Right ventricle myocardium superior (tissue), 1 donor: ENCODE measurements at regions not wholly inside any gene's neighbourhood (a gene's known extent, or its start where the extent isn't known, plus 50 kb on each side); places are given as distances from the start of the nearest gene placed in this dataset.
A peak's percentile ranks its signal among the peaks of the same experiment; 100 is the strongest.
"Not testable (repeated sequence)": the region's sequence is repeated elsewhere in the genome, so short reads cannot be mapped to it uniquely, and the experiment has no call there.

Experiments used
- ATAC-seq: fragments of 200-7000 bp; cut with Tn5 transposase; one replicate; pipeline ENCODE4 v1.9.1; 2020; ENCODE audit warnings: mild to moderate bottlenecking; ENCODE audit not compliant: poor library complexity
- DNase-seq: peaks from one replicate; pipeline ENCODE4 v3.0.0-alpha.2; 2020
- intact Hi-C: fragments of 100-400 bp; cut with DNase I; formaldehyde crosslinking; loops from one replicate; pipeline ENCODE4 v1.11.2; 2022
- donor health status: DM: no; HTN: yes; CAD: no; lungs with severe emphysema.

DNA sequence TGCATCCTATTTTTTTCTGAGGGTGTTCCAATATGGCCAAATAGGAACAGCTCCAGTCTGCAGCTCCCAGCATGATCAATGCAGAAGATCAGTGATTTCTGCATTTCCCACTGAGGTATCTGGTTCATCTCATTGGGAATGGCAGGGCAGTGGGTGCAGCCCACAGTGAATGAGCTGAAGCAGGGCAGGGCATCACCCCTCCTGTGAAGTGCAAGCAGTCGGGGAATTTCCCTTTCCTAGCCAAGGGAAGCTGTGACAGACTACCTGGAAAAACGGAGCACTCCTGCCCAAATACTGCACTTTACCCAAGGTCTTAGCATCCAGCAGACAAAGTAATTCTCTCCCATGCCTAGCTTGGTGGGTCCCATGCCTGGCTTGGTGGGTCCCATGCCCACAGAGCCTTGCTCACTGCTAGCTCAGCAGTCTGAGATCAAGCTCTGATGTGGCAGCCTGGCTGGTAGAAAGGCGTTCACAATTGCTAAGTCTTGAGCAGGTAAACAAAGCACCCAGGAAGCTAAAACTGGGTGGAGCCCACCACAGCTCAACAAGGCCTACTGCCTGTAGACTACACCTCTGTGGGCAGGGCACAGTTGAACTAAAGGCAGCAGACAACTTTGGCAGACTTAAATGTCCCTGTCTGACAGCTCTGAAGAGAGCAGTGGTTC, 352.0 kb downstream of the CDY1B start:
- ATAC-seq, intact Hi-C loops, DNase-seq: not testable (repeated sequence)

DNA sequence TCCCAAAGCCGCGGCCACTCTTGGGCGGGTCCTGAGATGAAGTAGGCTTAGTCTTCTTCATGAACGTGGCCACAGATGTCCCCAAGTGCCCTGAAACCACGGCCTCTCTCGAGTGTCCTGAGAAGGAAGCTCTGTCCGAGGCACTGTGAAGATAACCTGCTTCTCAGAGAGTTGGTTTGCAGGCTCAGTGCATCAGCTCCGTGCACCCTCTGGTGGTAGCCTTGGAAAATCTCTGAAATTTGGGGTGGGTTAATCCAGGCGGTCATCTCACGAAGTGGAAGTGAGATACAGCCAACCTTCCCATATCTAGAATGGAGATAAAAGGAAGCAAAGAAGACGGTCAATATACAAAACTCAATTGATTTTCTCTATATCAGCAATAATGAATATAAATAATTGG, 365.9 kb downstream of the CDY1B start:
- intact Hi-C loops, DNase-seq: not testable (repeated sequence)
- peak; percentile 74 for ATAC-seq

DNA sequence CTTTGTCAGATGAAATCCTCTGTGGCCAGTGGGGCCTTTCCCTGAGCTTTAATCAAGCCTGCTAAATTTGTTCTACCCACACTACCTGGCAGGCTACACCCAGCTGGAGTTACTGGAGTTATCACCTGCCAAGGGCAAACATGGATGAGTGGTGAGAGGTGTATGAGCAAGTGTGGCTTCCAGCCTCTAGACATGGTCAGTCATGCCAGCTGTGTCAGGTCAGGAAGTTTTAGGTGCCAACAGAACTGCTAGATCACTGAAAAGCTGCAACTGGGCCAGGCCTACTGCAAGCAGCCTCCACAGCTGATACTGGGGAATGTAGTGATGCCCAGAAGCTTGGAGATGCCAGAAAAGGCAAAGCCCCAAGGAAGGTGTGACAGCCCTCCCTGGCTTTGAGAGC, 378.0 kb downstream of the CDY1B start:
- peak; percentile 97 for ATAC-seq
- DNase-seq, intact Hi-C loops: not testable (repeated sequence)

DNA sequence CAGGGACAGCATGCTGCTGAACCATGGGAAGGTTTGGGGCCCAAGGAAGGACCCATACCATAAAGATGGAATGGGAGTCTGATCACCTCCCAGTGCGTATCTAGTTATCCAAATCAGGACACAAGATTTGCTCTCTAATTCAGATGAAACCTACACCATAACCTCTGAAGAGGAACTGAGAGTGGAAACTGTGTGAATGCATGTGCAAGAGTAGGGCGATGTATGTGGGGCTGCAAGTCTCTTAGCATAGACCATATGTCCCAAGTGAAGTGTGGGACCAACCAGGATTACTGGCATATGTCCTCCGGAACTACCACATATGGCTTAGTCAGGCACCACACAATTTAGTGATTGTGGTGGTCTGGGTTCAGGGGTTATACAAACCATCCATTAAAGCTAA, 403.0 kb downstream of the DAZ2 start:
- intact Hi-C loops, ATAC-seq, DNase-seq: not testable (repeated sequence)

DNA sequence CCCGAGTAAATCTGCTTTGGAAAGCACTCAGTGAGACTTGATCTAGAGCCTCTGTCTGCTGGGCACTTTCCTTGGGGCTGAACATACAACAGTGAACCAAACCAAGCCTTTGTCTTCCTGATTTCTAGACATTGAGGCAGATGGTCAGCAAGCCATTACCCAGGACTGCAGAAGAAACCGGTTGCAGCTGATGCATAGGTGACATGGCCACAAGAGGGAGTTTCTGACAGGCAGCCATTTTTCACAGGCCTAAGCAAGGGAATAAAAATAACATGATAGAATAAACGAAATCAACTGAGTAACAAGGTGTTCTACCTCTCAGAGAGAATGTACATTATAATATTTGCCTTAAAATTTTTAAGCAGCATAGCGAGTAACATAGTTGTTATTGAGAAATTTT, 391.1 kb downstream of the DAZ2 start:
- intact Hi-C loops, DNase-seq: not testable (repeated sequence)
- peak; percentile 62 for ATAC-seq

DNA sequence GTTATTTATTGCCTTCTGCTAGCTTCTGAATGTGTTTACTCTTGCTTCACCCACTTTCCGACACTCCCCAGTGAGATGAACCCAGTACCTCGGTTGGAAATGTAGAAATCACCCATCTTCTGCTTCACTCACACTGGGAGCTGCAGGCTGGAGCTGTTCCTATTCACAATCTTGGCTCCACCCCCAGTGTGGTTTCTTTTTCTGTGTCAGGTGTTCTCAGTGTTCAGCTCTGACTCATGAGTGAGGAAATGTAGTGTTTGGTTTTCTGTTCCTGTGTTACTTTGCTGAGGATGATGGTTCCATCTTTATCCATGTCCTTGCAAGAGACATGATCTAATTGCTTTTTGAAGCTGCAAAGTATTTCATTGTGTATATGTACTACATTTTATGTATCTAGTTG, 377.2 kb downstream of the DAZ2 start:
- DNase-seq, intact Hi-C loops, ATAC-seq: not testable (repeated sequence)

DNA sequence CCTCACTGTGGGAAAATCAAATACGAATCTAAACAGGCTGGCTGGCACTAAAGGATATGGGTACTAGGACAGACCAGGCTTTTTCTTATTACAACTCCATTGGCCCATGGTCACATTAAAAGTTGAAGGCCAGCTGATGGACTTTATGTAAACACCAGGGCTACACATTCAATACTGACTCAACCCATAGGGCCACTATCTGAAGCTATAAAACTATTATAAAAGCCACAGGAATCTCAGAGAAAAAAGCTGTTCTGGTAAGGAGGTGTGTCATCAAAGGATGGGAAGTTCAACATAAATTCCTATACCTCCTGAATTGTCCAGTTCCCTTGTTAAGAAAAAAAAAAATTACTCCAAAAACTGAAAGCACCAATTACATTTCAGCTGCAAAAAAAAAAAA, 370.9 kb downstream of the DAZ2 start:
- ATAC-seq, DNase-seq, intact Hi-C loops: not testable (repeated sequence)

DNA sequence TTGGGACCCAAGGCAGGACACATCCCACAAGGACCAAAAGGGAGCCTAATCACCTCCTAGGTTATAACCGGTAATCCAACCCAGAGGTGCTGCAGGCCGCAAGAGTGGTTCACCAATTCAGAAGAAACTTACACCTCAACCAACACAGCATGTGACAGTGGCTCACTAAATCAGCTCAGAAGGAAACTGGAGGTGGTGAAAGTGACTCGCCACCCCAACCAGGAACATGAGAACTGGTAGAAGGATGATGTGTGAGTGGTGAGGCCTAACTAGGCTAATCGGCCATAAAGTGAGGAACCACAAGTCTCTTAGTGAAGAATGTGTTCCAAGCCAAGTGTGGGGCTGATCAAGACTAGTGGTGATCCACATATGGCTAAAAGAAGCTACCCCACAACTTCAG, 369.1 kb downstream of the DAZ2 start:
- intact Hi-C loops, ATAC-seq, DNase-seq: not testable (repeated sequence)
